Mesenchymal stem cell (in vitro differentiated cells and primary cell): ENCODE measurements at regions not wholly inside any gene's neighbourhood (a gene's known extent, or its start where the extent isn't known, plus 50 kb on each side); places are given as distances from the start of the nearest gene placed in this dataset.

Experiments
- DNase-seq: peaks from one replicate; pipeline ENCODE4 v3.0.0-alpha.2; 2013
- H2AFZ ChIP-seq: one replicate; pipeline ENCODE4 v1.6.1; 2013; ENCODE audit warnings: low read depth, mild to moderate bottlenecking, control low read depth, inconsistent platforms, low read length, moderate library complexity
- H2AK5ac ChIP-seq: 2 replicates; pipeline ENCODE4 v1.6.1; 2013; ENCODE audit warnings: low read length, moderate library complexity, mild to moderate bottlenecking, inconsistent platforms; ENCODE audit not compliant: severe bottlenecking
- H2BK120ac ChIP-seq: one replicate; pipeline ENCODE4 v1.6.1; 2013; ENCODE audit warnings: low read depth, mild to moderate bottlenecking, inconsistent platforms, low read length, moderate library complexity
- H2BK12ac ChIP-seq, 2 experiments: one replicate each; pipeline ENCODE4 v1.6.1; 2013; ENCODE audit warnings: inconsistent platforms in 2 of 2, low read length in 2 of 2, mild to moderate bottlenecking in 2 of 2, moderate library complexity in 2 of 2, control low read depth in 1 of 2
- H2BK15ac ChIP-seq: one replicate; pipeline ENCODE4 v1.6.1; 2013; ENCODE audit warnings: mild to moderate bottlenecking, low read depth, inconsistent platforms; ENCODE audit not compliant: poor library complexity, severe bottlenecking
- H2BK5ac ChIP-seq: 2 replicates; pipeline ENCODE4 v1.6.1; 2013; ENCODE audit warnings: low read depth, mild to moderate bottlenecking, low read length, control low read depth, inconsistent platforms; ENCODE audit not compliant: poor library complexity, severe bottlenecking
- H3K14ac ChIP-seq, 2 experiments: one replicate each; pipeline ENCODE4 v1.6.1; 2013; ENCODE audit warnings: inconsistent platforms in 2 of 2, low read length in 2 of 2, control low read depth in 1 of 2, mild to moderate bottlenecking in 1 of 2, moderate library complexity in 1 of 2
- H3K18ac ChIP-seq, 2 experiments: one replicate each; pipeline ENCODE4 v1.6.1; 2013; ENCODE audit warnings: inconsistent platforms in 2 of 2, low read length in 2 of 2, control low read depth in 1 of 2, low read depth in 1 of 2, mild to moderate bottlenecking in 1 of 2
- H3K23ac ChIP-seq, 2 experiments: one replicate each; pipeline ENCODE4 v1.6.1; 2013; ENCODE audit warnings: inconsistent platforms in 2 of 2, low read length in 2 of 2, mild to moderate bottlenecking in 2 of 2, moderate library complexity in 2 of 2, control low read depth in 1 of 2
- H3K27ac ChIP-seq: 2 replicates; pipeline ENCODE4 v1.5.1; 2013; ENCODE audit warnings: mild to moderate bottlenecking, moderate library complexity, low read length, control low read depth, inconsistent platforms; ENCODE audit not compliant: poor library complexity, severe bottlenecking
- H3K27me3 ChIP-seq, 2 experiments: 2 replicates each; pipeline versions ENCODE4 v1.6.1 to v1.7.0; 2013; ENCODE audit warnings: low read length in 2 of 2, mild to moderate bottlenecking in 2 of 2, moderate library complexity in 2 of 2, control low read depth in 1 of 2, inconsistent platforms in 1 of 2; ENCODE audit not compliant: control insufficient read depth in 1 of 2, insufficient read depth in 1 of 2
- H3K36me3 ChIP-seq, 2 experiments: 2 replicates each; pipeline versions ENCODE4 v1.6.1 to v1.7.0; 2013; ENCODE audit warnings: low read length in 2 of 2, control low read depth in 1 of 2, inconsistent platforms in 1 of 2, low read depth in 1 of 2, mild to moderate bottlenecking in 1 of 2; ENCODE audit not compliant: insufficient read depth in 2 of 2, control insufficient read depth in 1 of 2
- H3K4ac ChIP-seq, 2 experiments: one replicate each; pipeline ENCODE4 v1.6.1; 2013; ENCODE audit warnings: inconsistent platforms in 2 of 2, low read length in 2 of 2, mild to moderate bottlenecking in 2 of 2, moderate library complexity in 2 of 2, control low read depth in 1 of 2, low read depth in 1 of 2
- H3K4me1 ChIP-seq: 2 replicates; pipeline ENCODE4 v1.6.1; 2013; ENCODE audit warnings: low read depth, low read length, control low read depth; ENCODE audit not compliant: control insufficient read depth, insufficient read depth
- H3K4me2 ChIP-seq: 2 replicates; pipeline ENCODE4 v1.6.1; 2013; ENCODE audit warnings: low read length, mild to moderate bottlenecking, inconsistent platforms; ENCODE audit not compliant: poor library complexity, severe bottlenecking
- H3K4me3 ChIP-seq, 2 experiments: 2 replicates each; pipeline versions ENCODE4 v1.5.1 to v1.7.0; 2013; ENCODE audit warnings: low read length in 2 of 2, mild to moderate bottlenecking in 2 of 2, control low read depth in 1 of 2, low read depth in 1 of 2; ENCODE audit not compliant: insufficient read depth in 1 of 2
- H3K79me1 ChIP-seq: replicated peaks from 2 replicates; pipeline ENCODE4 v1.6.1; 2013; ENCODE audit warnings: mild to moderate bottlenecking, control low read depth, low read length, inconsistent platforms; ENCODE audit not compliant: poor library complexity, severe bottlenecking
- H3K9ac ChIP-seq: 2 replicates; pipeline ENCODE4 v1.7.0; 2013; ENCODE audit warnings: mild to moderate bottlenecking, low read length, moderate library complexity
- H3K9me3 ChIP-seq: 2 replicates; pipeline ENCODE4 v1.7.0; 2013; ENCODE audit warnings: mild to moderate bottlenecking, low read length; ENCODE audit not compliant: control insufficient read depth
- H4K8ac ChIP-seq: one replicate; pipeline ENCODE4 v1.6.1; 2013; ENCODE audit warnings: inconsistent platforms, mild to moderate bottlenecking, low read length, moderate library complexity
- H4K91ac ChIP-seq: one replicate; pipeline ENCODE4 v1.6.1; 2013; ENCODE audit warnings: mild to moderate bottlenecking, low read length, inconsistent platforms
- WGBS: methylation state at CpG from one replicate; pipeline ENCODE4 v1.1.7; 2013; ENCODE audit warnings: mixed read lengths; 5-methylcytosine and 5-hydroxymethylcytosine counted together

- no peak overlapping the region for H2AFZ ChIP-seq
- H2BK12ac ChIP-seq = no peak overlapping the region
- peaks cover 0 to 15% of the 10 kb centered on the region in 2 experiments for H3K27me3 ChIP-seq
- no peaks in the 10 kb centered on the region for H3K9me3 ChIP-seq
- 94% methylated on average over 6 of the region's 8 CpGs for WGBS
- no peak overlapping the region for H2BK5ac ChIP-seq
- H3K23ac ChIP-seq = no peak overlapping the region
- no peak overlapping the region for H3K4me3 ChIP-seq
- H3K9ac ChIP-seq = no peak overlapping the region
- no peaks in the 10 kb centered on the region for H3K79me1 ChIP-seq
- H2AK5ac ChIP-seq = no peak overlapping the region
- H2BK120ac ChIP-seq = no peak overlapping the region
- H3K4me2 ChIP-seq = no peak overlapping the region
- no peak overlapping the region for H4K8ac ChIP-seq
- H3K27ac ChIP-seq = no peak overlapping the region
- no peak overlapping the region for H3K18ac ChIP-seq
- no peak overlapping the region for H4K91ac ChIP-seq
- H3K36me3 ChIP-seq = no peaks in the 10 kb centered on the region
- H3K4ac ChIP-seq = no peak overlapping the region
- no peak overlapping the region for H2BK15ac ChIP-seq
- peaks cover 2% of the 10 kb centered on the region for H3K4me1 ChIP-seq
- DNase-seq = no peak
- no peak overlapping the region for H3K14ac ChIP-seq
These were observed 204.1 kb upstream of the LYZL1 start for GRCh38 chr10:29084681-29085307.

GRCh38 chr10:29089091-29089490 lies 199.8 kb upstream of the LYZL1 start:
- H3K4ac ChIP-seq = no peak overlapping the region
- no peaks in the 10 kb centered on the region for H3K4me1 ChIP-seq
- H2BK12ac ChIP-seq = no peak overlapping the region
- H4K91ac ChIP-seq = no peak overlapping the region
- H3K9me3 ChIP-seq = no peaks in the 10 kb centered on the region
- no peak for DNase-seq
- no peak overlapping the region for H3K14ac ChIP-seq
- H3K36me3 ChIP-seq = no peaks in the 10 kb centered on the region
- H3K27me3 ChIP-seq = peaks cover 0 to 8% of the 10 kb centered on the region in 2 experiments
- no peak overlapping the region for H3K4me3 ChIP-seq
- no peaks in the 10 kb centered on the region for H3K79me1 ChIP-seq
- no peak overlapping the region for H3K23ac ChIP-seq
- no peak overlapping the region for H3K27ac ChIP-seq
- no peak overlapping the region for H2BK120ac ChIP-seq
- H3K9ac ChIP-seq = no peak overlapping the region
- H2AFZ ChIP-seq = no peak overlapping the region
- no peak overlapping the region for H2BK5ac ChIP-seq
- H2AK5ac ChIP-seq = no peak overlapping the region
- 100% methylated on average over 2 of the region's 2 CpGs for WGBS
- H4K8ac ChIP-seq = no peak overlapping the region
- no peak overlapping the region for H3K18ac ChIP-seq
- no peak overlapping the region for H3K4me2 ChIP-seq
- no peak overlapping the region for H2BK15ac ChIP-seq

- Histone ChIP-seq H3K18ac (no peak overlapping the region), H3K4me2 (no peak overlapping the region), H2AFZ (no peak overlapping the region), H3K27me3 (peaks cover 4 to 31% of the 10 kb centered on the region in 2 experiments), H2BK15ac (no peak overlapping the region), H3K9ac (no peak overlapping the region), H3K23ac (no peak overlapping the region), H2AK5ac (no peak overlapping the region), H3K9me3 (no peaks in the 10 kb centered on the region), H3K36me3 (no peaks in the 10 kb centered on the region), H3K27ac (no peak overlapping the region), H2BK12ac (no peak overlapping the region), H3K4ac (no peak overlapping the region), H3K14ac (no peak overlapping the region), H2BK5ac (no peak overlapping the region), H3K4me3 (no peak overlapping the region), H3K4me1 (no peaks in the 10 kb centered on the region), H4K91ac (no peak overlapping the region), H3K79me1 (no peaks in the 10 kb centered on the region), H2BK120ac (no peak overlapping the region), H4K8ac (no peak overlapping the region)
- no peak for DNase-seq
- 83% methylated on average over 2 of the region's 2 CpGs for WGBS
These were observed 192.5 kb upstream of the LYZL1 start for GRCh38 chr10:29096303-29096824.

- Histone ChIP-seq H2BK120ac (no peak overlapping the region), H2AK5ac (no peak overlapping the region), H2BK5ac (no peak overlapping the region), H3K27me3 (peaks cover 4 to 50% of the 10 kb centered on the region in 2 experiments), H4K91ac (no peak overlapping the region), H4K8ac (no peak overlapping the region), H3K79me1 (no peaks in the 10 kb centered on the region), H3K9ac (no peak overlapping the region), H3K23ac (no peak overlapping the region), H3K4me1 (no peaks in the 10 kb centered on the region), H3K18ac (no peak overlapping the region), H3K4me2 (no peak overlapping the region), H2AFZ (no peak overlapping the region), H3K9me3 (no peaks in the 10 kb centered on the region), H3K14ac (no peak overlapping the region), H3K4ac (no peak overlapping the region), H3K27ac (no peak overlapping the region), H3K4me3 (no peak overlapping the region), H2BK12ac (no peak overlapping the region), H2BK15ac (no peak overlapping the region), H3K36me3 (no peaks in the 10 kb centered on the region)
- DNase-seq = no peak
- 67% methylated on average over 1 of the region's 1 CpG for WGBS
These were observed 190.4 kb upstream of the LYZL1 start for GRCh38 chr10:29098423-29098822.
